SK-N-SH (cell line): ENCODE measurements at regions not wholly inside any gene's neighbourhood (a gene's known extent, or its start where the extent isn't known, plus 50 kb on each side); places are given as distances from the start of the nearest gene placed in this dataset.

Source experiments
- CTCF ChIP-seq: fragments of 200-600 bp; sonication (generic); IDR thresholded peaks from 2 replicates; pipeline ENCODE4 v1.6.1; 2017; ENCODE audit warnings: antibody characterized with exemption, mild to moderate bottlenecking, moderate library complexity
- EP300 ChIP-seq, 2 experiments: IDR thresholded peaks; 2 replicates each; pipeline versions ENCODE4 v1.4.0 to v1.6.1; 2012; ENCODE audit warnings: borderline replicate concordance in 1 of 2, low read depth in 1 of 2, low read length in 1 of 2
- EZH2phosphoT487 ChIP-seq: fragments of 200-600 bp; sonication (generic); IDR thresholded peaks from 2 replicates; pipeline ENCODE4 v1.6.1; 2017; ENCODE audit warnings: low read depth, mixed run types, mild to moderate bottlenecking, antibody characterized with exemption, moderate library complexity, borderline replicate concordance
- GATA2 ChIP-seq: sonication (generic); formaldehyde crosslinking; IDR thresholded peaks from 2 replicates; pipeline ENCODE4 v1.5.0; 2020; ENCODE audit warnings: mild to moderate bottlenecking, missing genetic modification reagents
- MAX ChIP-seq: IDR thresholded peaks from 2 replicates; pipeline ENCODE4 v1.4.0; 2012; ENCODE audit warnings: low read depth
- POLR2AphosphoS5 ChIP-seq: IDR thresholded peaks from 2 replicates; pipeline ENCODE4 v1.6.1; 2012; ENCODE audit warnings: low read depth, low read length
- RAD21 ChIP-seq: IDR thresholded peaks from 2 replicates; pipeline ENCODE4 v1.6.1; 2012; ENCODE audit warnings: mild to moderate bottlenecking, low read length
- RCOR1 ChIP-seq: fragments of 150-350 bp; IDR thresholded peaks from 2 replicates; pipeline ENCODE4 v1.6.1; 2017; ENCODE audit warnings: antibody characterized with exemption, low read length
- REST ChIP-seq: IDR thresholded peaks from 2 replicates; pipeline ENCODE4 v1.6.1; 2012; ENCODE audit warnings: mild to moderate bottlenecking, low read depth, low read length, moderate library complexity
- TAF1 ChIP-seq: IDR thresholded peaks from 2 replicates; pipeline ENCODE4 v1.6.1; 2012; ENCODE audit warnings: low read depth, mild to moderate bottlenecking, low read length, moderate library complexity, borderline replicate concordance
- USF1 ChIP-seq: IDR thresholded peaks from 2 replicates; pipeline ENCODE4 v1.4.0; 2012; ENCODE audit warnings: low read depth, borderline replicate concordance
- USF2 ChIP-seq: fragments of 150-350 bp; IDR thresholded peaks from 2 replicates; pipeline ENCODE4 v1.6.1; 2017; ENCODE audit warnings: antibody characterized with exemption, low read length, low read depth, borderline replicate concordance
- YY1 ChIP-seq: IDR thresholded peaks from 2 replicates; pipeline ENCODE4 v1.4.0; 2012; ENCODE audit warnings: low read depth, mild to moderate bottlenecking
- ZBTB33 ChIP-seq: IDR thresholded peaks from 2 replicates; pipeline ENCODE4 v1.4.0; 2012; ENCODE audit warnings: low read depth, borderline replicate concordance

- TF ChIP-seq CTCF (no peak), TAF1 (no peak), GATA2 (CRISPR knock-in tag) (no peak), REST (no peak), EZH2phosphoT487 (no peak), POLR2AphosphoS5 (no peak), USF2 (no peak), RAD21 (no peak), YY1 (no peak), USF1 (no peak), RCOR1 (no peak), EP300 (IDR thresholded peaks at IDR 0.05; ENCODE audit: borderline replicate concordance in 1 of 2, low read depth in 1 of 2, low read length in 1 of 2) (no peak), MAX (no peak), ZBTB33 (no peak)
Measured at GRCh38 chr20:54745780-54746179, 270.4 kb downstream of the DOK5 start.
